ENCODE measurements at regions not wholly inside any gene's neighbourhood (a gene's known extent, or its start where the extent isn't known, plus 50 kb on each side); places are given as distances from the start of the nearest gene placed in this dataset.

DNA sequence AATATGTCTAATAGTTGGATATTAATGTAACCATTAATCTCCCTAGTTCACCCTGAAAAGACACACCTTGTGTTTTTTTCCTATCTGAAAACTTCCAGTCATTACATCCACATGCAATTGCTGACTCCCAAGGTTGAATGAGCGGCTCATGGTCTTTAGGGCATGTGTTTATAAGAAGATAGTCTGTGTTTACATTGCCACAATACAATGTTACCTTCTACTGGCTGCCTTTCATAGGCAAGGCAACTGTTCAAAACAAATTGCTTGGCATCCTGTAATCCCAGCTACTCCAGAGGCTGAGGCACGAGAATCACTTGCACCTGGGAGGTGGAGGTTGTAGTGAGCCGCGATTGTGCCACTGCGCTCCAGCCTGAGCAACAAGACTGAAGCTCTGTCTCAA, 52.6 kb upstream of the GPCPD1 start:
- Histone ChIP-seq H3K4me3 (no peak overlapping the region), H3F3A (replicated peaks; ENCODE audit: low read depth) (no peaks in the 10 kb centered on the region), H2AFZ (no peak overlapping the region), H3K36me3 (ENCODE audit: insufficient read depth) (no peaks in the 10 kb centered on the region), H3K27ac (ENCODE audit: low read depth) (no peak overlapping the region), H3K79me2 (replicated peaks; ENCODE audit: insufficient read depth) (no peaks in the 10 kb centered on the region), H4K20me1 (replicated peaks; ENCODE audit: insufficient read depth) (no peaks in the 10 kb centered on the region), H3K9me2 (ENCODE audit: insufficient read depth) (no peaks in the 10 kb centered on the region), H3K4me2 (no peak overlapping the region), H3K4me1 (ENCODE audit: insufficient read depth) (no peaks in the 10 kb centered on the region), H3K27me3 (ENCODE audit: insufficient read depth) (no peaks in the 10 kb centered on the region)
- Mint-ChIP-seq H3K4me3 (no peak overlapping the region), H3K36me3 (ENCODE audit: low read depth) (no peaks in the 10 kb centered on the region), H3K9me3 (no peaks in the 10 kb centered on the region), H3K27ac (no peak overlapping the region), H3K4me1 (no peaks in the 10 kb centered on the region), H3K27me3 (ENCODE audit: insufficient read depth, low read depth, poor library complexity) (peaks cover 6% of the 10 kb centered on the region)
- ATAC-seq: no peak
- no peak for TF ChIP-seq POLR2AphosphoS5 (IDR thresholded peaks at IDR 0.05; ENCODE audit: low read depth)
- TF ChIP-seq CREB1 (CRISPR knock-in tag; IDR thresholded peaks at IDR 0.05; ENCODE audit: low read depth): no peak
- TF ChIP-seq ZNF331 (CRISPR knock-in tag; IDR thresholded peaks at IDR 0.05; ENCODE audit: low read depth): no peak
- no peak for TF ChIP-seq STAT1 (IDR thresholded peaks at IDR 0.05; ENCODE audit: unreplicated experiment)
- TF ChIP-seq EZH2phosphoT487 (IDR thresholded peaks at IDR 0.05; ENCODE audit: unreplicated experiment): no peak
- no peak for TF ChIP-seq REST (IDR thresholded peaks at IDR 0.05; ENCODE audit: unreplicated experiment)
- TF ChIP-seq, protein P1, sequence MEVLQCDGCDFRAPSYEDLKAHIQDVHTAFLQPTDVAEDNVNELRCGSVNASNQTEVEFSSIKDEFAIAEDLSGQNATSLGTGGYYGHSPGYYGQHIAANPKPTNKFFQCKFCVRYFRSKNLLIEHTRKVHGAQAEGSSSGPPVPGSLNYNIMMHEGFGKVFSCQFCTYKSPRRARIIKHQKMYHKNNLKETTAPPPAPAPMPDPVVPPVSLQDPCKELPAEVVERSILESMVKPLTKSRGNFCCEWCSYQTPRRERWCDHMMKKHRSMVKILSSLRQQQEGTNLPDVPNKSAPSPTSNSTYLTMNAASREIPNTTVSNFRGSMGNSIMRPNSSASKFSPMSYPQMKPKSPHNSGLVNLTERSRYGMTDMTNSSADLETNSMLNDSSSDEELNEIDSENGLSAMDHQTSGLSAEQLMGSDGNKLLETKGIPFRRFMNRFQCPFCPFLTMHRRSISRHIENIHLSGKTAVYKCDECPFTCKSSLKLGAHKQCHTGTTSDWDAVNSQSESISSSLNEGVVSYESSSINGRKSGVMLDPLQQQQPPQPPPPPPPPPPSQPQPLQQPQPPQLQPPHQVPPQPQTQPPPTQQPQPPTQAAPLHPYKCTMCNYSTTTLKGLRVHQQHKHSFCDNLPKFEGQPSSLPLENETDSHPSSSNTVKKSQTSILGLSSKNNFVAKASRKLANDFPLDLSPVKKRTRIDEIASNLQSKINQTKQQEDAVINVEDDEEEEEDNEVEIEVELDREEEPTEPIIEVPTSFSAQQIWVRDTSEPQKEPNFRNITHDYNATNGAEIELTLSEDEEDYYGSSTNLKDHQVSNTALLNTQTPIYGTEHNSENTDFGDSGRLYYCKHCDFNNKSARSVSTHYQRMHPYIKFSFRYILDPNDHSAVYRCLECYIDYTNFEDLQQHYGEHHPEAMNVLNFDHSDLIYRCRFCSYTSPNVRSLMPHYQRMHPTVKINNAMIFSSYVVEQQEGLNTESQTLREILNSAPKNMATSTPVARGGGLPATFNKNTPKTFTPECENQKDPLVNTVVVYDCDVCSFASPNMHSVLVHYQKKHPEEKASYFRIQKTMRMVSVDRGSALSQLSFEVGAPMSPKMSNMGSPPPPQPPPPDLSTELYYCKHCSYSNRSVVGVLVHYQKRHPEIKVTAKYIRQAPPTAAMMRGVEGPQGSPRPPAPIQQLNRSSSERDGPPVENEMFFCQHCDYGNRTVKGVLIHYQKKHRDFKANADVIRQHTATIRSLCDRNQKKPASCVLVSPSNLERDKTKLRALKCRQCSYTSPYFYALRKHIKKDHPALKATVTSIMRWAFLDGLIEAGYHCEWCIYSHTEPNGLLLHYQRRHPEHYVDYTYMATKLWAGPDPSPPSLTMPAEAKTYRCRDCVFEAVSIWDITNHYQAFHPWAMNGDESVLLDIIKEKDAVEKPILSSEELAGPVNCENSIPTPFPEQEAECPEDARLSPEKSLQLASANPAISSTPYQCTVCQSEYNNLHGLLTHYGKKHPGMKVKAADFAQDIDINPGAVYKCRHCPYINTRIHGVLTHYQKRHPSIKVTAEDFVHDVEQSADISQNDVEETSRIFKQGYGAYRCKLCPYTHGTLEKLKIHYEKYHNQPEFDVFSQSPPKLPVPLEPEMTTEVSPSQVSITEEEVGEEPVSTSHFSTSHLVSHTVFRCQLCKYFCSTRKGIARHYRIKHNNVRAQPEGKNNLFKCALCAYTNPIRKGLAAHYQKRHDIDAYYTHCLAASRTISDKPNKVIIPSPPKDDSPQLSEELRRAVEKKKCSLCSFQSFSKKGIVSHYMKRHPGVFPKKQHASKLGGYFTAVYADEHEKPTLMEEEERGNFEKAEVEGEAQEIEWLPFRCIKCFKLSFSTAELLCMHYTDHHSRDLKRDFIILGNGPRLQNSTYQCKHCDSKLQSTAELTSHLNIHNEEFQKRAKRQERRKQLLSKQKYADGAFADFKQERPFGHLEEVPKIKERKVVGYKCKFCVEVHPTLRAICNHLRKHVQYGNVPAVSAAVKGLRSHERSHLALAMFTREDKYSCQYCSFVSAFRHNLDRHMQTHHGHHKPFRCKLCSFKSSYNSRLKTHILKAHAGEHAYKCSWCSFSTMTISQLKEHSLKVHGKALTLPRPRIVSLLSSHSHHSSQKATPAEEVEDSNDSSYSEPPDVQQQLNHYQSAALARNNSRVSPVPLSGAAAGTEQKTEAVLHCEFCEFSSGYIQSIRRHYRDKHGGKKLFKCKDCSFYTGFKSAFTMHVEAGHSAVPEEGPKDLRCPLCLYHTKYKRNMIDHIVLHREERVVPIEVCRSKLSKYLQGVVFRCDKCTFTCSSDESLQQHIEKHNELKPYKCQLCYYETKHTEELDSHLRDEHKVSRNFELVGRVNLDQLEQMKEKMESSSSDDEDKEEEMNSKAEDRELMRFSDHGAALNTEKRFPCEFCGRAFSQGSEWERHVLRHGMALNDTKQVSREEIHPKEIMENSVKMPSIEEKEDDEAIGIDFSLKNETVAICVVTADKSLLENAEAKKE (CRISPR knock-in tag; IDR thresholded peaks at IDR 0.05): no peak
- TF ChIP-seq JUNB (IDR thresholded peaks at IDR 0.05; ENCODE audit: unreplicated experiment): no peak
- TF ChIP-seq, protein P2, sequence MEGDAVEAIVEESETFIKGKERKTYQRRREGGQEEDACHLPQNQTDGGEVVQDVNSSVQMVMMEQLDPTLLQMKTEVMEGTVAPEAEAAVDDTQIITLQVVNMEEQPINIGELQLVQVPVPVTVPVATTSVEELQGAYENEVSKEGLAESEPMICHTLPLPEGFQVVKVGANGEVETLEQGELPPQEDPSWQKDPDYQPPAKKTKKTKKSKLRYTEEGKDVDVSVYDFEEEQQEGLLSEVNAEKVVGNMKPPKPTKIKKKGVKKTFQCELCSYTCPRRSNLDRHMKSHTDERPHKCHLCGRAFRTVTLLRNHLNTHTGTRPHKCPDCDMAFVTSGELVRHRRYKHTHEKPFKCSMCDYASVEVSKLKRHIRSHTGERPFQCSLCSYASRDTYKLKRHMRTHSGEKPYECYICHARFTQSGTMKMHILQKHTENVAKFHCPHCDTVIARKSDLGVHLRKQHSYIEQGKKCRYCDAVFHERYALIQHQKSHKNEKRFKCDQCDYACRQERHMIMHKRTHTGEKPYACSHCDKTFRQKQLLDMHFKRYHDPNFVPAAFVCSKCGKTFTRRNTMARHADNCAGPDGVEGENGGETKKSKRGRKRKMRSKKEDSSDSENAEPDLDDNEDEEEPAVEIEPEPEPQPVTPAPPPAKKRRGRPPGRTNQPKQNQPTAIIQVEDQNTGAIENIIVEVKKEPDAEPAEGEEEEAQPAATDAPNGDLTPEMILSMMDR (conservative IDR thresholded peaks at IDR 0.05; ENCODE audit: low read depth in 2 of 2): no peak
- no peak for TF ChIP-seq EZH2 (IDR thresholded peaks at IDR 0.05; ENCODE audit: low read depth, unreplicated experiment)
- no peak for TF ChIP-seq NANOG (IDR thresholded peaks at IDR 0.05; ENCODE audit: borderline replicate concordance)
- TF ChIP-seq, protein P3, sequence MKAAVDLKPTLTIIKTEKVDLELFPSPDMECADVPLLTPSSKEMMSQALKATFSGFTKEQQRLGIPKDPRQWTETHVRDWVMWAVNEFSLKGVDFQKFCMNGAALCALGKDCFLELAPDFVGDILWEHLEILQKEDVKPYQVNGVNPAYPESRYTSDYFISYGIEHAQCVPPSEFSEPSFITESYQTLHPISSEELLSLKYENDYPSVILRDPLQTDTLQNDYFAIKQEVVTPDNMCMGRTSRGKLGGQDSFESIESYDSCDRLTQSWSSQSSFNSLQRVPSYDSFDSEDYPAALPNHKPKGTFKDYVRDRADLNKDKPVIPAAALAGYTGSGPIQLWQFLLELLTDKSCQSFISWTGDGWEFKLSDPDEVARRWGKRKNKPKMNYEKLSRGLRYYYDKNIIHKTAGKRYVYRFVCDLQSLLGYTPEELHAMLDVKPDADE (IDR thresholded peaks at IDR 0.05): no peak
- no peak for TF ChIP-seq ZNF114 (CRISPR knock-in tag; IDR thresholded peaks at IDR 0.05)
- no peak for DNase-seq (ENCODE audit: low spot score)

Measured in GM23338 (cell line).